Hepatocyte (in vitro differentiated cells): ENCODE measurements at regions not wholly inside any gene's neighbourhood (a gene's known extent, or its start where the extent isn't known, plus 50 kb on each side); places are given as distances from the start of the nearest gene placed in this dataset.
"Not testable (repeated sequence)": the region's sequence is repeated elsewhere in the genome, so short reads cannot be mapped to it uniquely, and the experiment has no call there.

ENCODE experiments used
- EZH2 ChIP-seq: fragments of 200-600 bp; sonication (generic); IDR thresholded peaks from 2 replicates; pipeline ENCODE4 v1.6.1; 2016; ENCODE audit warnings: antibody characterized with exemption, mild to moderate bottlenecking, borderline replicate concordance
- TF ChIP-seq, protein P1 (sequence below): fragments of 200-600 bp; sonication (generic); IDR thresholded peaks from 2 replicates; pipeline ENCODE4 v1.5.1; 2016; ENCODE audit warnings: antibody characterized with exemption, mild to moderate bottlenecking; ENCODE audit not compliant: poor library complexity

DNA sequence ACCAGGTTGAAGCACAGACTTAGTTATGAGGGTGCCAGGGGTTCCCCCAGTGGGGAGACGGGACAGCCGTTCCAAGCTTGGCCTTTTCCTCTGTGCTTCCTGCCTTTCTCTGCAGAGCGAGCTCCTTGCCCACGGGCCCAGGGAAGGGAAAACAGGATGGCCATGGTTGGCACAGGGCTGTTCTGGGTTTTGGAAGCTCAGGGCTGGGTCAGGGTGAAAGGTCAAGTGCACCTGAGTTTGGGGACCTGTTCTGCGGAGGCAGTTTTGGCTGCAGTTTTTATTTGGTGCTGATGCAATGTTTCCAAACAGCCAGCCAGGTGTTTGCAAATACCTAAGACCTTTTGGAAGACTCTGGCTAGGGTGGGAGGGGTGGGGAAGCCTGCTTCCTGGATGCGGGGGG is 4412.5 kb upstream of the TPTE start:
- TF ChIP-seq, protein P1, sequence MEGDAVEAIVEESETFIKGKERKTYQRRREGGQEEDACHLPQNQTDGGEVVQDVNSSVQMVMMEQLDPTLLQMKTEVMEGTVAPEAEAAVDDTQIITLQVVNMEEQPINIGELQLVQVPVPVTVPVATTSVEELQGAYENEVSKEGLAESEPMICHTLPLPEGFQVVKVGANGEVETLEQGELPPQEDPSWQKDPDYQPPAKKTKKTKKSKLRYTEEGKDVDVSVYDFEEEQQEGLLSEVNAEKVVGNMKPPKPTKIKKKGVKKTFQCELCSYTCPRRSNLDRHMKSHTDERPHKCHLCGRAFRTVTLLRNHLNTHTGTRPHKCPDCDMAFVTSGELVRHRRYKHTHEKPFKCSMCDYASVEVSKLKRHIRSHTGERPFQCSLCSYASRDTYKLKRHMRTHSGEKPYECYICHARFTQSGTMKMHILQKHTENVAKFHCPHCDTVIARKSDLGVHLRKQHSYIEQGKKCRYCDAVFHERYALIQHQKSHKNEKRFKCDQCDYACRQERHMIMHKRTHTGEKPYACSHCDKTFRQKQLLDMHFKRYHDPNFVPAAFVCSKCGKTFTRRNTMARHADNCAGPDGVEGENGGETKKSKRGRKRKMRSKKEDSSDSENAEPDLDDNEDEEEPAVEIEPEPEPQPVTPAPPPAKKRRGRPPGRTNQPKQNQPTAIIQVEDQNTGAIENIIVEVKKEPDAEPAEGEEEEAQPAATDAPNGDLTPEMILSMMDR = not testable (repeated sequence)
- not testable (repeated sequence) for TF ChIP-seq EZH2
